ENCODE measurements at regions not wholly inside any gene's neighbourhood (a gene's known extent, or its start where the extent isn't known, plus 50 kb on each side); places are given as distances from the start of the nearest gene placed in this dataset.

DNA sequence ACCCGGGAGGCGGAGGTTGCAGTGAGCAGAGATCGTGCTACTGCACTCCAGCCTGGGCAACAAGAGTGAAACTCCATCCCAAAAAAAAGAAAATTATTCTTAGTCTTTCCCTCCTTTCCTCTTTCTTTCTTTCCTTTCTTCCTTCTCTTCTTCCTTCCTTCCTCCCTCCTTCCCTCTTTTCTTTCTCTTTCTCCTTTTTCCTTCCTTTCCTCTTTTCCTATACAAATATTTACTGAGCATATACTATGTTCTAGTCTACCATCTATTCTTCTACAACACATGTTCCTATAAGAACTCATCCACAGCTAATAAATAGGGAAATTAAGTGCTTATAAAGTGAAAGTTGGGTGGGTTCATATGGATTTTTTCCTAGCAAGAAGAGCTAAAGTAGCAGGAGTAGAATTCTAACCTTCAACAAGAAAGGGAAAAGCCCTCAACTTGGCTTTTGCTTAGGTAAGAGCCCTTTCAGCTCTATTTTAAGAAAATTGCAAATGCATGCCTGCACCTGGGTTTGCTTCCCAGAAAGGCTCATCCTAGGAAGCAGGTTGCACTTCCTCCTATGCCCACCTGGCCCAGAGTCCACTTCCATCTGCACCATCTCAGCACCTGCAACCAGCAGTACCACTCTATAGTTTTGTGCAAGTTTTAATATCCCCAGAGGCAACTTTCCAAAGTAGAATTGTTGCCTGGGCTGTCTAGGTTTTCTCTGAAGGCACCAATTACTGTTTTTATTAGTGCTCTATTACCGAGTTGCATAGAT is 122.0 kb upstream of the CCND2 start:
- TF ChIP-seq, protein P1, sequence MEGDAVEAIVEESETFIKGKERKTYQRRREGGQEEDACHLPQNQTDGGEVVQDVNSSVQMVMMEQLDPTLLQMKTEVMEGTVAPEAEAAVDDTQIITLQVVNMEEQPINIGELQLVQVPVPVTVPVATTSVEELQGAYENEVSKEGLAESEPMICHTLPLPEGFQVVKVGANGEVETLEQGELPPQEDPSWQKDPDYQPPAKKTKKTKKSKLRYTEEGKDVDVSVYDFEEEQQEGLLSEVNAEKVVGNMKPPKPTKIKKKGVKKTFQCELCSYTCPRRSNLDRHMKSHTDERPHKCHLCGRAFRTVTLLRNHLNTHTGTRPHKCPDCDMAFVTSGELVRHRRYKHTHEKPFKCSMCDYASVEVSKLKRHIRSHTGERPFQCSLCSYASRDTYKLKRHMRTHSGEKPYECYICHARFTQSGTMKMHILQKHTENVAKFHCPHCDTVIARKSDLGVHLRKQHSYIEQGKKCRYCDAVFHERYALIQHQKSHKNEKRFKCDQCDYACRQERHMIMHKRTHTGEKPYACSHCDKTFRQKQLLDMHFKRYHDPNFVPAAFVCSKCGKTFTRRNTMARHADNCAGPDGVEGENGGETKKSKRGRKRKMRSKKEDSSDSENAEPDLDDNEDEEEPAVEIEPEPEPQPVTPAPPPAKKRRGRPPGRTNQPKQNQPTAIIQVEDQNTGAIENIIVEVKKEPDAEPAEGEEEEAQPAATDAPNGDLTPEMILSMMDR (IDR thresholded peaks at IDR 0.05) = no peak
- TF ChIP-seq POLR2A (IDR thresholded peaks at IDR 0.05) = no peak

Data from uterus (tissue), 2 donors.